Suppressor macrophage (primary cell): ENCODE measurements at regions not wholly inside any gene's neighbourhood (a gene's known extent, or its start where the extent isn't known, plus 50 kb on each side); places are given as distances from the start of the nearest gene placed in this dataset.
A peak's percentile ranks its signal among the peaks of the same experiment; 100 is the strongest.
"Not testable (repeated sequence)": the region's sequence is repeated elsewhere in the genome, so short reads cannot be mapped to it uniquely, and the experiment has no call there.

Experiments
- DNase-seq, 4 experiments: peaks; one replicate each; pipeline ENCODE4 v3.0.0-alpha.2; 2020 to 2022

GRCh38 chr11:129700701-129701100 lies 114.9 kb upstream of the TMEM45B start:
- no peak for DNase-seq

GRCh38 chr11:129701706-129702105 lies 113.9 kb upstream of the TMEM45B start:
- no peak for DNase-seq

- DNase-seq = no peak
Measured at GRCh38 chr11:129702410-129703398, 112.9 kb upstream of the TMEM45B start.

GRCh38 chr11:129703846-129704245 lies 111.8 kb upstream of the TMEM45B start:
- DNase-seq = no peak

DNA sequence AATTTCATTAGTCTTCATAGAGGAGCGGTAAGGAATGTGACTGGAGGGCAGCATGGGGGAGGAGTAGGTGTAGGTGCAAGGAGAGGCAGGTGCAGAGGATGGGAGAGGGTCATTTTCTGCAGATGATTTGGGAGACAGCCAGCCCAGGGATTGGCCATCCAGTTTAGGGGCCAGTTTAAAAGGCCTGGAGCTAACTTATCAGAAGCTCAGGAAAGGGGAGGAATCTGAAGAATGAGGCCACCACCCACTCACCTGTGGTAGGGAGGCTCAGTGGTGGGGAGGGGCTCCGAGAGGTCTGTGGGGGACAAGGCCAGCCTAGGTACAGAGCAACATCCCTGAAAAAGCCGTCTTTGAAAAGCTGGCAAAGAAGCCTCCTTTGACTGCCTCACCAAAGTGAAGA lies 110.8 kb upstream of the TMEM45B start:
- no peak for DNase-seq

GRCh38 chr11:129705341-129705740 lies 110.3 kb upstream of the TMEM45B start:
- DNase-seq = no peak

- DNase-seq = no peak
Measured at GRCh38 chr11:129705933-129706332, 109.7 kb upstream of the TMEM45B start.

GRCh38 chr11:129709801-129710398 lies 105.7 kb upstream of the TMEM45B start:
- DNase-seq = no peak

- no peak for DNase-seq
Measured at GRCh38 chr11:129710423-129710822, 105.2 kb upstream of the TMEM45B start.

DNA sequence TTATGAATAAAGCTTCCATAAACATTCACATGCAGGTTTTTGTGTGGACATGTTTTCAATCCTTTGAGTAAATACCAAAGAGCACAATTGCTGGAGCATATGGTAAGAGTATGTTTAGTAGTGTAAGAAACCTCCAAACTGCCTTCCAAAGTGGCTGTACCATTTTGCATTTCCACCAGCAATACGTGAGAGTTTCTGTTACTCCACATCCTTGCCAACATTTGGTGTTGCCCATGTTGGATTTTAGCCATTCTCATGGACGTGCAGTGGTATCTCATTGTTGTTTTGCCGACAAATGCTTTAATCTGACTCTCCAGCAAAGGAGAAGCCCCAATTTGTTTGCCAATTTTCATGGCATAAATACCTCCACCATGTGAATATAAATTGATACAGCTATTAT lies 103.9 kb upstream of the TMEM45B start:
- DNase-seq = no peak

DNA sequence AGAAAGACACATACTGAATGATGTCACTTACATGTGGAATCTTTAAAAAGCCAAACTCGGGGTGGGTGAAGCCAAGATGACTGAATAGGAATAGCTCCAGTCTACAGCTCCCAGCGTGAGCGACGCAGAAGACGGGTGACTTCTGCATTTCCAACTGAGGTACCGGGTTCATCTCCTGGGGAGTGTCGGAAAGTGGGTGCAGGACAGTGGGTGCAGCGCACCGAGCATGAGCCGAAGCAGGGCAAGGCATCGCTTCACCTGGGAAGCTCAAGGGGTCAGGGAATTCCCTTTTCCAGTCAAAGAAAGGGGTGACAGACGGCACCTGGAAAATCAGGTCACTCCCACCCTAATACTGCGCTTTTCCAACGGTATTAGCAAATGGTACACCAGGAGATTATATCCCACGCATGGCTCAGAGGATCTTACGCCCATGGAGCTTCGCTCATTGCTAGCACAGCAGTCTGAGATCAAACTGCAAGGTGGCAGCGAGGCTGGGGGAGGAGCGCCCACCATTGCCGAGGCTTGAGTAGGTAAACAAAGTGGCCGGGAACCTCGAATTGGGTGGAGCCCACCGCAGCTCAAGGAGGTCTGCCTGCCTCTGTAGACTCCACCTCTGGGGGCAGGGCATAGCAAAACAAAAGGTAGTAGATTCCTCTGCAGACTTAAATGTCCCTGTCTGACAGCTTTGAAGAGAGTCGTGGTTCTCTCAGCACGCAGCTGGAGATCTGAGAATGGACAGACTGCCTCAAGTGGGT lies 103.0 kb upstream of the TMEM45B start:
- DNase-seq = not testable (repeated sequence)

DNA sequence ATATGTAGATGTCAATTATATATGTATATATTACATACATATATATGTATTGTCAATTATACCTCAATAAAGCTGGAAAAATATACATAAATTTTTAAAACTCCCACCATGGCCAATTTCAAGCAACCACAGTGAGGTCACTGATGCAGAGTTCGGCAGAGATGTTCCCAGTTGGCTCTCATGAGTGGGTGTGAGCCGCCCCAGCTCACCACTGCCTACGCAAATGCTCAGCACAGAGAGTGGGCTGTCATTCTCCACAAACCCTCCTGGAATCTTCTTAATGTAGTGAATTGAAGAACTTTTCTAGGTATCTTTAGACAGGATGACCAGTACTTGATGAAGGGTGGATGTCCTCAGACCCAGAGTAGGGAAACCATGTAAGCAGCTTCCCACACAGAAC lies 96.6 kb upstream of the TMEM45B start:
- DNase-seq = no peak

DNA sequence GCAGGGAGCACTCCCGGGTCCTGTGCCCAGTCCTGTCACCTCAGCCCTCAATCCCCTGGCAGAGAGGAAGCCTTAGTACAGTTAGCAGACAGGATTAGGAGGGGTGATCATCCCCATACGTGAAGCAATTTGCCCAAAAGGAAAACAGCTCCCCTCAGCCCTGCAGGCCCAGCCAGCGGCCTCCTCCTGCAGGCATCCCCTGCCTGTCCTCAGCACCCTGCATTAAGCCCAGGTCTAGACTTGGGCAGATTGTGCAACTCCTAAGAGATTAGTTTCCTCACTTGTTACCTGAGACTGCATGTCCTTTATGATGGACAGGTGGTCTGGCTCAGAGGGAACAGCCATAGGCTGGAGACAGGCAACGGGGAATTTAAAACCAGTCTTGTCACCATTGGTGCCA lies 95.5 kb upstream of the TMEM45B start:
- DNase-seq = no peak

- no peak for DNase-seq
Measured at GRCh38 chr11:129720994-129721393, 94.7 kb upstream of the TMEM45B start.

DNA sequence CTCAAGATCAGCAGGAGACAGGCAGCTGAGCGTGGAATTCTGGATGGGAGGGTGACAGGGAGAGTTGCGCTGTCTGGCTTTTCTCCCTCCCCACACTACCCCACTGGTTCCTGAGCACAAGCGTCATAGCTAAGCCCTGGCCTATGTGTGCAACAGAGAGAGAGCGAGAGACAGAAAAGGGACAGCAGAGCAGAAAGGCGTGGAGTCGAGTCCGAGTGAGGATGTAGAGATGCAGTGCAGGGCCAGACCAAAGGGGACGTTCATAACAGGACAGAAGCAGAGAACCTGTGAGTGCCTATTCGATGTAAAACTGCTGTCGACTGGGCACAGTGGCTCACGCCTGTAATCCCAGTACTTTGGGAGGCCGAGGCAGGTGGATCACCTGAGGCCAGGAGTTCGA lies 94.0 kb upstream of the TMEM45B start:
- DNase-seq = no peak

DNA sequence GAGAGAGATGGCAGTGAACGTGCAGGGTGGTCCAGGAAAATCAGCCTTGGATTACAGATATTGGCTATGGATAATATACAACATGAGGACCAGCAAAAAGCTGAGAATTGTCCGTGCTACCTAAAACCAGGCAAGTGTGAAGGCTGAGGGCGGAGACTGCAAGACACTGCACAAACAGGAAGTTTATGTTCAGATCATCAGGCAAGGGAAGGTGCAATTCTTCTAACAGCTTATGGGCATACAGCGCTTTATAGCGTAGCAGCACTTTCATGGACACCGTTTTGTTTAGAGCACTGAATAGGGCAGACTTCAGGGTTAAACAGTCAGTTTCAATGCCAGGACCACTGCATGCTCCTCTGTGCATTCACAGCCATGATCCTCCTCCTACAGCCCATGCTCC lies 93.1 kb upstream of the TMEM45B start:
- no peak for DNase-seq

GRCh38 chr11:129723146-129723760 lies 92.4 kb upstream of the TMEM45B start:
- no peak for DNase-seq

- no peak for DNase-seq
Measured at GRCh38 chr11:129723761-129724162, 91.9 kb upstream of the TMEM45B start.

GRCh38 chr11:129724866-129725265 lies 90.8 kb upstream of the TMEM45B start:
- no peak for DNase-seq

GRCh38 chr11:129726179-129726578 lies 89.5 kb upstream of the TMEM45B start:
- DNase-seq = no peak

GRCh38 chr11:129728581-129728980 lies 87.1 kb upstream of the TMEM45B start:
- no peak for DNase-seq

- peak in 1 of 4 experiments; percentile 2 for DNase-seq
Measured at GRCh38 chr11:129729216-129729615, 86.4 kb upstream of the TMEM45B start.

DNA sequence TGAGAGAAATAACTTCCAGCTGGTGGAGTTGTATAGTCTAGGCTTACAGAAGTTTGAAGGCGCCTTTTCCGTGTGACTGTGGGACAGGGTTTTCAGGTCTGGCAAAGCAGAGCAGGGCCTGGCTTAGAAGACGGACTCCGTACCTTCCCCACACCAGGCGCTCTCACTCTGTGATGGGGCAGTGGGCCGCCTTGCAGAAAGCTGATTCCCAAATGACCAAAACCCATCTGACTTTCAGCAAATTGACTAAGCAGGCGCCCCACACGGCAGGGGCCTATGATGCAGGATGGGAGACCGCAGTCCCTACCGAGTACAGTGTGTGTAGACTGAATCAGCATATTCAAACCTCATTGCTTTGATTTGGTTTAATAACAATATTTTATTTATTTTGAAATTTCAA lies 85.8 kb upstream of the TMEM45B start:
- no peak for DNase-seq
